ENCODE measurements at regions not wholly inside any gene's neighbourhood (a gene's known extent, or its start where the extent isn't known, plus 50 kb on each side); places are given as distances from the start of the nearest gene placed in this dataset.

GRCh38 chr6:96340164-96340563 is 181.4 kb upstream of the UFL1 start:
- no peak overlapping the region for H3K27ac ChIP-seq
- no peak overlapping the region for H2AFZ ChIP-seq
- no peaks in the 10 kb centered on the region for H3K4me1 ChIP-seq (ENCODE audit: insufficient read depth)
- 15% methylated on average over 4 of the region's 4 CpGs for WGBS, 2 experiments (ENCODE audit: low coverage in 1 of 2, low lambda C conversion rate in 2 of 2, missing lambda C conversion rate in 2 of 2)
- no peaks in the 10 kb centered on the region for H3K9me3 ChIP-seq (ENCODE audit: low read depth)
- H3K79me2 ChIP-seq (ENCODE audit: insufficient read depth): no peaks in the 10 kb centered on the region
- no peak for TF ChIP-seq EZH2phosphoT487 (IDR thresholded peaks at IDR 0.05; ENCODE audit: insufficient read depth, low read depth)
- TF ChIP-seq EZH2 (IDR thresholded peaks at IDR 0.05; ENCODE audit: insufficient read depth, poor library complexity, severe bottlenecking): no peak
- in situ Hi-C loops (cut with MboI): no loop called here
- no peak overlapping the region for H3K4me3 ChIP-seq
- H4K20me1 ChIP-seq (ENCODE audit: insufficient read depth): no peaks in the 10 kb centered on the region
- H3K27me3 ChIP-seq (replicated peaks; ENCODE audit: insufficient read depth): no peaks in the 10 kb centered on the region
- no peaks in the 10 kb centered on the region for H3K9me2 ChIP-seq (ENCODE audit: insufficient read depth)
- H3K9ac ChIP-seq: no peak overlapping the region
- H3K4me2 ChIP-seq (ENCODE audit: unreplicated experiment): no peak overlapping the region
- no peaks in the 10 kb centered on the region for H3K36me3 ChIP-seq (ENCODE audit: low read depth)
- no peak for DNase-seq
- H3F3A ChIP-seq (ENCODE audit: insufficient read depth): no peaks in the 10 kb centered on the region

- TF ChIP-seq EZH2 (IDR thresholded peaks at IDR 0.05; ENCODE audit: insufficient read depth, poor library complexity, severe bottlenecking): no peak
- TF ChIP-seq EZH2phosphoT487 (IDR thresholded peaks at IDR 0.05; ENCODE audit: insufficient read depth, low read depth): no peak
- Histone ChIP-seq H4K20me1 (ENCODE audit: insufficient read depth) (no peaks in the 10 kb centered on the region), H3F3A (ENCODE audit: insufficient read depth) (no peaks in the 10 kb centered on the region), H3K79me2 (ENCODE audit: insufficient read depth) (no peaks in the 10 kb centered on the region), H3K9me2 (ENCODE audit: insufficient read depth) (no peaks in the 10 kb centered on the region), H3K36me3 (ENCODE audit: low read depth) (no peaks in the 10 kb centered on the region), H3K4me2 (ENCODE audit: unreplicated experiment) (no peak overlapping the region), H3K27me3 (replicated peaks; ENCODE audit: insufficient read depth) (no peaks in the 10 kb centered on the region), H3K9me3 (ENCODE audit: low read depth) (no peaks in the 10 kb centered on the region), H3K9ac (no peak overlapping the region), H3K4me3 (no peak overlapping the region), H2AFZ (no peak overlapping the region), H3K4me1 (ENCODE audit: insufficient read depth) (no peaks in the 10 kb centered on the region), H3K27ac (no peak overlapping the region)
- in situ Hi-C loops (cut with MboI): no loop called here
- WGBS, 2 experiments (ENCODE audit: low coverage in 1 of 2, low lambda C conversion rate in 2 of 2, missing lambda C conversion rate in 2 of 2): 21 to 27% methylated on average over 3 of the region's 3 CpGs
- no peak for DNase-seq
Observed at GRCh38 chr6:96345501-96345900, 176.1 kb upstream of the UFL1 start.

DNA sequence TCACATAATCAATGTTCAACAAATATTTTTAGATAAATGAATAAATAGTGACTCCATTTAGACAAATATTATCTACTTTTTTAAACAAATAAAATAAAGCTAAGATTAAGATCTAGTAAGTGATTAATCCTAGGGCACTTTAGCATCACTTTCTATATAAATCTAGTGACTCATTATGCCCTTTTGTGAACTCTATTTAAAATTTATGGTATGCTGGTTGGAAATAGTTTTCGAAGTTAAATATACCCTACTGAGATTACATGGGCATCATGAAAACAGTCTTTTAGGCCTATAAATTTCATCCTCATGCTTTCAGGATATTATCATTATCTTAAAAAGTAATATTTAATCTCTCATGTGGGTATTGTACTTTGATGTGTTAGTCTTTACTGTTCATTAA is 140.4 kb upstream of the UFL1 start:
- Histone ChIP-seq H3K4me2 (ENCODE audit: unreplicated experiment) (no peak overlapping the region), H3K27me3 (replicated peaks; ENCODE audit: insufficient read depth) (no peaks in the 10 kb centered on the region), H3K9me3 (ENCODE audit: low read depth) (no peaks in the 10 kb centered on the region), H2AFZ (no peak overlapping the region), H3K9ac (no peak overlapping the region), H3K36me3 (ENCODE audit: low read depth) (no peaks in the 10 kb centered on the region), H3F3A (ENCODE audit: insufficient read depth) (no peaks in the 10 kb centered on the region), H3K4me3 (no peak overlapping the region), H3K27ac (no peak overlapping the region), H3K79me2 (ENCODE audit: insufficient read depth) (no peaks in the 10 kb centered on the region), H4K20me1 (ENCODE audit: insufficient read depth) (no peaks in the 10 kb centered on the region), H3K9me2 (ENCODE audit: insufficient read depth) (no peaks in the 10 kb centered on the region; the same call in 1 of the 2 replicates), H3K4me1 (ENCODE audit: insufficient read depth) (no peaks in the 10 kb centered on the region)
- TF ChIP-seq EZH2 (IDR thresholded peaks at IDR 0.05; ENCODE audit: insufficient read depth, poor library complexity, severe bottlenecking) (no peak), EZH2phosphoT487 (IDR thresholded peaks at IDR 0.05; ENCODE audit: insufficient read depth, low read depth) (no peak)
- in situ Hi-C loops (cut with MboI): no loop called here
- DNase-seq: no peak
- WGBS, 2 experiments (ENCODE audit: low coverage in 1 of 2, low lambda C conversion rate in 2 of 2, missing lambda C conversion rate in 2 of 2): 25 to 35% methylated on average over 1 of the region's 1 CpG

DNA sequence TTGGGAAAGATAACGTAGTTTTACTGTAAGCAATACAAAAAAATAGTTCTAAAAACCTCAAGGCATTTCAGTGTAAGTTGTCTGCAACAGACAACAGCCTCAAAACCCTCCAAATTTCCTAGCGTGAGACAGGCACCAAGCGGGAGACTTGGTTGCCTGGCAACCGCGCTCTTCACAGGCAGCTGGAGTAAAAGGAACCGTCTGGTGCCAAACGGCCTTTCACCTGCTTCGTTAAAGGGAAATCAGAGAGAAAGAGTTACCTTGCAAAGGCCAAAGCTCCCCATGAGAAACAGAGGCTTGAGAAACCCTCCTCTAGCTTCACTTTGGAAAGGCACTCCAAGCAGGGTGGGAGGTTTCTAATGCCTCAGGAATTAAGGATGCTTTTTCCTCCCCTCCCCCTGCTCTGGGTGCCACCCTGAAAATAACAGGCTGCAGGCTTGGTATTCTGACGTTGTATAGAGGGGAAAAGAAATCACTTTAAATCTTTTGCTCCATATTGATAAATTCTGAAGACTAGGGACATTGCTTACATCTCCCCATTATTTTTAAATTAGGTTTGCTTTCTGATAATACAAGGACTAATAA is 129.7 kb upstream of the UFL1 start:
- H3K9ac ChIP-seq: no peak overlapping the region
- H3K4me2 ChIP-seq (ENCODE audit: unreplicated experiment): no peak overlapping the region
- no peaks in the 10 kb centered on the region; the same call in 1 of the 2 replicates for H3K9me2 ChIP-seq (ENCODE audit: insufficient read depth)
- no peak overlapping the region for H2AFZ ChIP-seq
- no peaks in the 10 kb centered on the region for H3F3A ChIP-seq (ENCODE audit: insufficient read depth)
- peak; percentile 1 for DNase-seq
- H3K4me3 ChIP-seq: no peak overlapping the region
- in situ Hi-C loops (cut with MboI): no loop called here
- TF ChIP-seq EZH2 (IDR thresholded peaks at IDR 0.05; ENCODE audit: insufficient read depth, poor library complexity, severe bottlenecking): no peak
- WGBS, 2 experiments (ENCODE audit: low coverage in 1 of 2, low lambda C conversion rate in 2 of 2, missing lambda C conversion rate in 2 of 2): 3 to 4% methylated on average over 9 of the region's 9 CpGs
- no peaks in the 10 kb centered on the region for H3K9me3 ChIP-seq (ENCODE audit: low read depth)
- no peaks in the 10 kb centered on the region for H3K27me3 ChIP-seq (replicated peaks; ENCODE audit: insufficient read depth)
- H3K4me1 ChIP-seq (ENCODE audit: insufficient read depth): no peaks in the 10 kb centered on the region
- no peaks in the 10 kb centered on the region for H3K79me2 ChIP-seq (ENCODE audit: insufficient read depth)
- H3K36me3 ChIP-seq (ENCODE audit: low read depth): no peaks in the 10 kb centered on the region
- H3K27ac ChIP-seq: no peak overlapping the region
- H4K20me1 ChIP-seq (ENCODE audit: insufficient read depth): no peaks in the 10 kb centered on the region

DNA sequence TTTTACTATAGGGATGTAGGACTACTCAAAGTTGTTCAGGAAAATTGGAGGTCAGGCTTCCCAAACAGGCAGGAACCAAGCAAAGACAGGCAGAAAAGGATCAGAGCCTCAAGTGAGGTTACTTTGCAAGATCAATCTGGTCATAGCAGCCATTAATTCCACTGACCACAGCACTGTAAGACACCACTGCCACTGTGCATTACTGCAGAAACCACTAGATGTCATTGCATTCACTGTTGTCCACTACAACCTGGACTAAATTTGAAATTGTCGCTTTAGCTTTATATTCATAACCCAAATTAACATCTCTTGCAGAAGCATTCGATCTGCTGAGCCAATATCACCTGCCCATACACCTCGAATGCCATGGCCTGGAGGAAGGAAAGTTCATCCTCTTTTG is 126.9 kb upstream of the UFL1 start:
- no peak overlapping the region for H3K27ac ChIP-seq
- H3F3A ChIP-seq (ENCODE audit: insufficient read depth): no peaks in the 10 kb centered on the region
- H2AFZ ChIP-seq: no peak overlapping the region
- no peaks in the 10 kb centered on the region for H3K9me3 ChIP-seq (ENCODE audit: low read depth)
- in situ Hi-C loops (cut with MboI): no loop called here
- H3K79me2 ChIP-seq (ENCODE audit: insufficient read depth): no peaks in the 10 kb centered on the region
- H4K20me1 ChIP-seq (ENCODE audit: insufficient read depth): no peaks in the 10 kb centered on the region
- TF ChIP-seq EZH2phosphoT487 (IDR thresholded peaks at IDR 0.05; ENCODE audit: insufficient read depth, low read depth): no peak
- no peak for TF ChIP-seq EZH2 (IDR thresholded peaks at IDR 0.05; ENCODE audit: insufficient read depth, poor library complexity, severe bottlenecking)
- 3 to 4% methylated on average over 3 of the region's 3 CpGs for WGBS, 2 experiments (ENCODE audit: low coverage in 1 of 2, low lambda C conversion rate in 2 of 2, missing lambda C conversion rate in 2 of 2)
- H3K9ac ChIP-seq: no peak overlapping the region
- no peaks in the 10 kb centered on the region for H3K36me3 ChIP-seq (ENCODE audit: low read depth)
- H3K4me1 ChIP-seq (ENCODE audit: insufficient read depth): no peaks in the 10 kb centered on the region
- DNase-seq: no peak
- no peaks in the 10 kb centered on the region for H3K9me2 ChIP-seq (ENCODE audit: insufficient read depth)
- no peak overlapping the region for H3K4me3 ChIP-seq
- no peaks in the 10 kb centered on the region for H3K27me3 ChIP-seq (replicated peaks; ENCODE audit: insufficient read depth)
- H3K4me2 ChIP-seq (ENCODE audit: unreplicated experiment): no peak overlapping the region

Data from GM23248 (cell line).